ENCODE measurements at regions not wholly inside any gene's neighbourhood (a gene's known extent, or its start where the extent isn't known, plus 50 kb on each side); places are given as distances from the start of the nearest gene placed in this dataset.
"Not testable (repeated sequence)": the region's sequence is repeated elsewhere in the genome, so short reads cannot be mapped to it uniquely, and the experiment has no call there.

DNA sequence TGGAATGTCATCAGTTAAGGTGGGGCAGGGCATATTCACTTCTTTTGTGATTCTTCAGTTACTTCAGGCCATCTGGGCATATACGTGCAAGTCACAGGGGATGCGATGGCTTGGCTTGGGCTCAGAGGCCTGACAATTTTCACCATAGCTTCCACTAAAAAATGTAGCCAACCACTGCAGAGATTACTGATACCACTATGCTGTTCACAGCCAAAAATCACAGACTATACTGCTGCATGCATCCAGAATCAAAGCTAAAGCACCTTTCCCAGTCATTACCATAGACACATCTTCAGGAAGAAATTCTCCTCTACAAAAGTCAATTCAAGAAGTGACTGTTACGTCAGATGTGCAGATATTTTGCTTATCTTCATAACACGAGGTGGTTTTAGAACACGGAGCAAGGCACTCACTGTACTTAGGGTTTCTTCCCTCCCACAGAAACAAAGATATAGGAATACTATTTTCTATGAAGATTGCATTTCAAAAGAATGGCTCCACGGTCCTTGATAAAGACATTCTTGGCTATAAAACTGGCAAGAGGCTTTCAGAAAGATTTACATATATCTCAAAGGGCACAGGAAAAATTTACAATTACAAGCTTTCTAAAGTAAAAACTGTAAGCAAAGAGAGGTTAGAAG, 1556.6 kb upstream of the PRR20A start:
- no peak for DNase-seq

GRCh38 chr13:55602784-55603183, 1537.9 kb upstream of the PRR20A start:
- no peak for DNase-seq

DNA sequence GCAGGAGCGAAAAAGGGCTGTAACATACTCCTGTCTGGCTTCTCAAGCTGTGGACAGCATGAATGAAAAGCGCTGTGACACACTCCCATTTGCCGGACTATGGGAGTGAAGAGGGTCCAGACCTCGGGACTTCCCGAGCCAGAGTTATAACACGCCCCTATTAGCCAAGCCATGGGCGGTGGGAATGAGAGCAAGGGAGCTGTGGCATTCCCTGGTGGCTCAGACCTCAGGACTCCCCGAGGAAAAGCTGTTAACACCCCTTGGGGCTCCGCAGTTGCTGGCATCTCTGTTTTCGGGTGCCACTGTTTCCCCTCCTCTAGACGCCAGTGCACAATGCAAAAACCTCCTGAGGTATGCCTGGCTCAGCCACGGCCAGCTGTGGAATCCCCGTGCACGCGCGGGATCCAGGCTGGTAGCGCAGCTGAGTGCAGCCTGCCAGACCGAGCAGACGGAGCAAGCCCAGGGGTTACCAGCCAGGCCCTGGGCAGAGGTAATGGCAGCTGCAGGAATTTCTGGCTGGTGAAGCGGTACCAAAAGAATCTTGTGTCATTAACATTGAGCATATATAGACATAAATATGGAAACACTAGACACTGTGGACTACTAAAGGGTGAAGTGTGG, 1534.6 kb upstream of the PRR20A start:
- no peak for DNase-seq

DNA sequence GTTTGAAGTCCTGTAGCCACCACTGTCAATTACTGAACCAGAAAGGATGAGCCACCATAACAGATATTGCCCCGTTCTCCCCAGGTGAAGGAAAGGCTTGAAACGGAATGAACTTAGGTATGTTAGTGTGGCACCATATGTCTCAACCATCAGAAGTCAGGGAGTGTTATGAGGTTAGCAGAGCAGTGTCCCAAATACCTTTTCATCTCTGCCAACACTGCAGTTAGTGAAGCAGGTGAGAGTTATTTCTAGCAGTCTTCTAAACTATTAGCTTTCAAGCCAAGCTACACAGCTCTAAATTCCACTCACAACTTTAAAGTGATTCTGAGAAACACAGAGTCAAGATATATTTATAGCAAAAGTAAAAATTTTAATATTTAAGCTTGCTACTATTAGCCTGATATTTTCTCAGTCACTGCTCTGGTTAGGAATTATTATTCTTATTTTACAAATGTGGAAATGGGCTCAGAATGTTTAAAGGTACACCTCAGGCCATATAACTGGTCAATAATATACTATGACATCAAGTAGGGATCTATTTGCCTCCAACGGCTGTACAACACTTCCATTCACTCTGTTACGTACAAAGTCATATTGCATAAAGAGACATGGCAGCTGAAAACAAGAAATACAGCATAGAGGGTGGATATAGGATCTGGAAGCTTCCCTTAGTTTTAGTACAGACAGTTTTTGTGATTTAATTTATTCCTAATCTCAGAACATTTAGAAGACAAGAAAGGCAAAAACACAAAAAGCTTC, 1527.1 kb upstream of the PRR20A start:
- no peak for DNase-seq

DNA sequence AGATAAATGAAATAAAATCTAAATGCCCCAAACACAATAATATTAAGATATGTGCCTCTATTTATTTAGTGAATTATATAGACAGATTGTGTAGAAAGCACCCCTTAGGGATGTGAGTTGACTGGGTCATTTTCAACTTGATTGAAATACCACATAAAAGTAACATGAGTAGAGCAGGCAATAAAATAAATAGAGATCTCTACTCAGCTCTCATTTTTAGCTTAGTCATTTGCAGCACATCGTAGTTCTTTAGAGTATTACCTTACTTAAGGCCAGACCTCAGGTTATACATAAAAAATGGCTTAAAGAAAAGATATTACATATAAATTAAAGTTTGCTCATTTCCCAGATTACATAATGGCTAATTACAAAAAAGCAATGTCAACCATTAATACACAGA, 1525.6 kb upstream of the PRR20A start:
- no peak for DNase-seq

DNA sequence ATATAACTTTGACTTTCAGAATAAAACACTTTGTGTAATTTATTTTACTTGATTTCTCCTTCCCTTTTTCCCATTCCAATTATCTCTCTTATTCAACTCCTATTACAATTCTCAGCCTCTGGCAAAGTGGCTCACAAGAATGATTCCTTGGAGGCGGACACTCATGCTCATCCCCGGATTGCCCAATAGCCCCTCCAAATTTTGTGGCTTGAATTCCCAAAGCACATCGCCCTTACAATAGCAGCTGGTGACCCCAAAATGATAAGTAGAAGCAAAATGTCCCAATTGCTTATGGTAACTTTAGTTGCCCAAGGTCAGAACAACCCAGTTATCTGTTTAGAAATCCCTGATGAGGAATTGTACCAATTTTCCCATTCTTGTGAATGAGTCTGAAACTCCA, 1523.5 kb upstream of the PRR20A start:
- DNase-seq = no peak

GRCh38 chr13:55627221-55627620, 1513.5 kb upstream of the PRR20A start:
- DNase-seq = no peak

DNA sequence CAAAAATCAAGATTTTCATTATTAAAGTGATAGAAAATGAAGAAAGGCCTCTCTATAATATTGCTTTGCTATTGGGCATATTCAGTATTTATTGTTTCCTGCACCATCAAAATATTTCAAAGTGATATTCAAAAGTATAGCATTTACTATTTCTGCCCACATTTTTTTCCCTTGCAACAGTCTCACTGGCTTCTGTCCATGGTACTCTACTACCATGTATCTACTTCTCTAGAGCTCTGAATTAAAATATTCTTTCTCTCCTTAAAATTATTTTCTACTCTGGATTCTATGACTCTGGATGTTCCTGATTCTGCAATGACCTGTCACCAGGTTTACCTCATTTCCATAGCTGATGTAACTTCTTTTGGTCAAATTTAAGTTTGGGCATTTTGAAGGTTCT, 1508.3 kb upstream of the PRR20A start:
- DNase-seq = no peak

- DNase-seq = no peak
Observed at GRCh38 chr13:55649485-55649884, 1491.2 kb upstream of the PRR20A start.

GRCh38 chr13:55652657-55653056, 1488.1 kb upstream of the PRR20A start:
- DNase-seq = no peak

DNA sequence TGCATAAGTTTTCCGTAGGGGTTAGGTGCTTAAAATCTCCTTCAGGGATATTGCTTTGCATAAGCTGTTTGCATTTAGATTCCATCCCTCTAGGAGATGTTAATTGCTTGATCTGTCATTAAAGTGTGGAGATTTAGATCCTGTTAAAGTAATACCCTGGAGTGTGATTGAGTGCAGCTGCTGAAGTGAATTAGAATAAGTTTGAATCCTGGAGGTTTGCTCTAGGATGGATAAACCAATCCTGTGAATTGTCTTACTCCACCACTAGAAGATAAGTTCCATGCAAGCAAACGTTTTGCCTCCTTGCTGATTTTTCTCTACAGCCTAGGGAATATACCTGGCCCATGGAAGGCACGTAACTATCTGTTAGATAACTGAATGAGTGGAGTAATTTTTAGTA, 1487.2 kb upstream of the PRR20A start:
- no peak for DNase-seq

DNA sequence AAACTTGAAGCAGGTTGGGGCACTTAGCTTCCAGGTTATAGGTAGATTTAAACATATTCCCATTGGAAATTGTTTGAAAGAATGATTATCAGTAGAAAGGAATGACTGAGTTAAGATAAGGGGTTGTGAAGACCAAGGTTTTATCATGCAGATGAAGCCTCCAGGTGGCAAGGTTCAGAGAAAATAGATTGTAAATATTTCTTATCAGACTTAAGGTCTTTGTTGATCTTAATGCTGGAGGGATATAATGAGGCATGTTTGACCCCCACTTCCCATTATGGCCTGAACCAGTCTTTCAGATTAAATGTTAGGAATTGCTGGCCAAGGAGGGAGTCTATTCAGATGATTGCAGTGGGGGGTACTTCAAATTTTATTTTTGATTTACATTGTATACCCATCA, 1486.5 kb upstream of the PRR20A start:
- DNase-seq = no peak

- not testable (repeated sequence) for DNase-seq
Observed at GRCh38 chr13:55660264-55660663, 1480.5 kb upstream of the PRR20A start.

GRCh38 chr13:55660851-55661250, 1479.9 kb upstream of the PRR20A start:
- DNase-seq = no peak

DNA sequence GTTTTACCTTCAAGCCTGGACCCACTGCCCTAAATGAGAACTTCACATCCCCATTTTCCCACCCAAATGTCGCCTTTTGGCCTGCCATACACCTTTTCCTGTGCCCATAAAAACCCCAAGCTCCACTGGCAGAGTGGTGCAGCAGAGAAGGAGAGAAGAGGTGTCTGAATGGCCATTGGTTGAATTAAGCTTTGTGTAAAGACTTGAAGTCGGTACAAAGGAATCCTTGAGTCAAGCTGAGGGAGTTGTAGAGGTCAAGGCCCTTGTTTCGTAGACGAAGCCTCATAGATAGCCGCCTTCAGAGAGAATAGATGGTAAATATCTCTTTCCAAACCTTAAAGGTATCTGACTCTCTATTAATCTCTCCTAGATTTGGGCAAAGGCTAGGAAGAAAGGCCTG, 1479.2 kb upstream of the PRR20A start:
- no peak for DNase-seq

DNA sequence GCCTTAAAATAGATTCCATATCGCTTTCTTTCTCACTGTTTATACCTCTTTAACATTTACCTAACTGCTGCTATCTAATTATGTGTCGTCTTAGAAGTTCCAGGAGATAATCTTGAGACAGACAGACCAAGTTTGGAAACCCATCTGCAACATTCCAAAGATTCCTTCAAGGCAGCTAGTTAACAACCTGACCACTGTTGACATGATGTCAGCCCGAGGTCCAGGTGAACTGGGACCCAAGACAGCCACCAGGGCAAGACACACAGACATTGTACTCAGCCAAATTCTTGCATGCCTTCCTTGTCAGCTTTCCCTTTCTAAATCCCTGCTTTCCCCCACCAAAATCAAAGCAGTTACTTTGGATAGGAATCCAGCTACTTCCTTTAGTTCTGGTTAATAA, 1476.5 kb upstream of the PRR20A start:
- DNase-seq = no peak

DNA sequence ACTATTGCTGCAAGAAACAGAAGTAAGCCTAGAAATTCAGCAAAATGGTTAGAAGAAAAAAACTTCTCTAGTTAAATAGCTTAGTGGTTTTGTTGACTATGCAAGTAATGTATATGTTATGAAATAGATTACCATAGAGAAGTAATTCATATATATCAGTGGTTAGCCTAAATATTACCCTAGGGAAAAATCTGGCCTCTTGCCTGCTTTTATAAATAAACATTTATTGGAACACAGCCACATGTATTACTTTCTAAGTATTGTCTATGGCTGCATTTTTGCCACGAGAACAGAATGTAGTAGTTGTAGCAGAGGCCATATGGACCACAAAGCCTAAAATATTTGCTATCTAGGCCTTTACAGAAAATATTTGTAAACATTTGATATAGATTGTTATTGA, 1471.7 kb upstream of the PRR20A start:
- DNase-seq = no peak

- DNase-seq = no peak
Observed at GRCh38 chr13:55673910-55674309, 1466.8 kb upstream of the PRR20A start.

GRCh38 chr13:55682776-55683175, 1457.9 kb upstream of the PRR20A start:
- DNase-seq = no peak

GRCh38 chr13:55705526-55705925, 1435.2 kb upstream of the PRR20A start:
- no peak for DNase-seq

DNA sequence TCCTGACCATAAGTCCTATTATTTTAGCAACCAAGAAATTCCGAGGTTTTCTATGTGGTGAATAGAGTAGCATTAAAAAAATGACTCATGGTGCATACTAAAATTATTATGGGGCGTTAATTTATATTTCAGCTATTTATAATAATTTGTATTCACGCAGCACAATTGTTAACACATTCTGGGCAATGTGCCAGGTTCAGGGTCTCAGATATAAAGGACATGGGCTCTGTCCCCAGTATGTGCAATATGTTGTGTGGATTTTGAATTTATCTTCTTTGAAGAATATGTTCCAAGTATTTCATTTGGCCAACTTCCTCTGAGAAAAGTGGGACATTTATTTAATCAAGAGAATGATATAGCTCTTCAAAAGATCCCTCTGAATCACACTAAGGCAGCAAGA, 1434.7 kb upstream of the PRR20A start:
- no peak for DNase-seq

- no peak for DNase-seq
Observed at GRCh38 chr13:55714120-55714519, 1426.6 kb upstream of the PRR20A start.

- no peak for DNase-seq
Observed at GRCh38 chr13:55727683-55728082, 1413.0 kb upstream of the PRR20A start.

DNA sequence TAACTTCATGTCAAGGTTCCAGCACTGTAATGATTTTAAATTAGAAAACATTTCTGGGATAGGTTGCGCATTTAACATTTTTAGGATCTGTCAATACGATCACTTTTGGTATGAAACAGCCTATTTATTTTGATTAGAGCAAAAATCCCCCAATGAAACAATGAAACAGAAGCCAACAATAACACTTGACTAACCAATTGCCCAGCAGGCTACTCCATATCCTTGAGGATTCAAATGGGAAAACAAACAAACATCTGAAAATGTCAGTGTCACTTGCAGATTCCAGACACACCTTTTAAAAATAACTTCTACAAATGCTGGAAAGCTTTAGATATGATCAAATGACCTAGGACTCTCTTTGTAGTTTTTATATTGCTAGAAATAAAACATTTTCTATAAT, 1412.5 kb upstream of the PRR20A start:
- DNase-seq = no peak
